Nephron (organoid): ENCODE measurements at regions not wholly inside any gene's neighbourhood (a gene's known extent, or its start where the extent isn't known, plus 50 kb on each side); places are given as distances from the start of the nearest gene placed in this dataset.

ENCODE experiments used
- H3K27ac Mint-ChIP-seq, 3 experiments: 2 replicates each; pipeline ENCODE4 v1.8.0; 2020; ENCODE audit warnings: mixed read lengths in 3 of 3, mild to moderate bottlenecking in 2 of 3, moderate library complexity in 1 of 3
- H3K27me3 Mint-ChIP-seq: 2 replicates; pipeline ENCODE4 v1.8.0; 2021; ENCODE audit warnings: low read depth, mild to moderate bottlenecking, moderate library complexity, mixed read lengths
- H3K36me3 Mint-ChIP-seq: 2 replicates; pipeline ENCODE4 v1.8.0; 2020; ENCODE audit warnings: low read depth, mixed read lengths
- H3K4me1 Mint-ChIP-seq: 2 replicates; pipeline ENCODE4 v1.8.0; 2020; ENCODE audit warnings: mixed read lengths
- H3K4me3 Mint-ChIP-seq, 3 experiments: 2 replicates each; pipeline ENCODE4 v1.8.0; 2020; ENCODE audit warnings: mild to moderate bottlenecking in 3 of 3, mixed read lengths in 3 of 3, moderate library complexity in 2 of 3
- H3K9me3 Mint-ChIP-seq: 2 replicates; pipeline ENCODE4 v1.8.0; 2020; ENCODE audit warnings: mixed read lengths
- CTCF ChIP-seq, 3 experiments: fragments of 200-600 bp; sonication (generic); IDR thresholded peaks; one replicate each; pipeline ENCODE4 v1.5.0; 2021; ENCODE audit warnings: antibody characterized with exemption in 3 of 3; ENCODE audit not compliant: unreplicated experiment in 3 of 3

GRCh38 chr17:14664511-14664910 lies 363.6 kb downstream of the HS3ST3B1 start:
- no peaks in the 10 kb centered on the region for H3K4me1 Mint-ChIP-seq
- H3K27ac Mint-ChIP-seq, result no peak overlapping the region
- no peaks in the 10 kb centered on the region for H3K9me3 Mint-ChIP-seq

GRCh38 chr17:14641117-14641516 lies 340.2 kb downstream of the HS3ST3B1 start:
- Mint-ChIP-seq H3K4me3 (no peak overlapping the region), H3K4me1 (no peaks in the 10 kb centered on the region), H3K27me3 (peaks cover 3% of the 10 kb centered on the region), H3K36me3 (no peaks in the 10 kb centered on the region), H3K9me3 (no peaks in the 10 kb centered on the region), H3K27ac (no peak overlapping the region)
- no peak for TF ChIP-seq CTCF (IDR thresholded peaks at IDR 0.05; ENCODE audit: unreplicated experiment in 3 of 3)

More at GRCh38 chr17:14664511-14664910, 363.6 kb downstream of the HS3ST3B1 start:
- no peak overlapping the region for H3K4me3 Mint-ChIP-seq
- no peak for TF ChIP-seq CTCF (IDR thresholded peaks at IDR 0.05; ENCODE audit: unreplicated experiment in 3 of 3)
- H3K36me3 Mint-ChIP-seq, result no peaks in the 10 kb centered on the region
- H3K27me3 Mint-ChIP-seq, result peaks cover 5% of the 10 kb centered on the region

- peaks cover 3% of the 10 kb centered on the region for H3K27me3 Mint-ChIP-seq
- TF ChIP-seq CTCF (IDR thresholded peaks at IDR 0.05; ENCODE audit: unreplicated experiment in 3 of 3), result no peak
- H3K9me3 Mint-ChIP-seq, result no peaks in the 10 kb centered on the region
- no peak overlapping the region for H3K27ac Mint-ChIP-seq
- H3K36me3 Mint-ChIP-seq, result no peaks in the 10 kb centered on the region
- no peak overlapping the region for H3K4me3 Mint-ChIP-seq
- no peaks in the 10 kb centered on the region for H3K4me1 Mint-ChIP-seq
These were observed 336.4 kb downstream of the HS3ST3B1 start for GRCh38 chr17:14637260-14637659.

- Mint-ChIP-seq H3K9me3 (no peaks in the 10 kb centered on the region), H3K4me3 (no peak overlapping the region), H3K27ac (no peak overlapping the region), H3K27me3 (peaks cover under 1% of the 10 kb centered on the region), H3K4me1 (no peaks in the 10 kb centered on the region), H3K36me3 (no peaks in the 10 kb centered on the region)
- no peak for TF ChIP-seq CTCF (IDR thresholded peaks at IDR 0.05; ENCODE audit: unreplicated experiment in 3 of 3)
These were observed 329.7 kb downstream of the HS3ST3B1 start for GRCh38 chr17:14630621-14631020.

GRCh38 chr17:14630046-14630445 lies 329.2 kb downstream of the HS3ST3B1 start:
- H3K4me1 Mint-ChIP-seq, result no peaks in the 10 kb centered on the region
- no peaks in the 10 kb centered on the region for H3K9me3 Mint-ChIP-seq
- H3K4me3 Mint-ChIP-seq, result no peak overlapping the region
- H3K27ac Mint-ChIP-seq, result no peak overlapping the region
- TF ChIP-seq CTCF (IDR thresholded peaks at IDR 0.05; ENCODE audit: unreplicated experiment in 3 of 3), result no peak
- no peaks in the 10 kb centered on the region for H3K36me3 Mint-ChIP-seq
- peaks cover 4% of the 10 kb centered on the region for H3K27me3 Mint-ChIP-seq

- TF ChIP-seq CTCF (IDR thresholded peaks at IDR 0.05; ENCODE audit: unreplicated experiment in 3 of 3), result no peak
- no peak overlapping the region for H3K4me3 Mint-ChIP-seq
- H3K36me3 Mint-ChIP-seq, result no peaks in the 10 kb centered on the region
- H3K9me3 Mint-ChIP-seq, result peaks cover 2% of the 10 kb centered on the region
- peaks cover 10% of the 10 kb centered on the region for H3K4me1 Mint-ChIP-seq
- peaks cover 4% of the 10 kb centered on the region for H3K27me3 Mint-ChIP-seq
- peak overlapping the region in 2 of 3 experiments; percentile 32 to 65 for H3K27ac Mint-ChIP-seq
These were observed 321.8 kb downstream of the HS3ST3B1 start for GRCh38 chr17:14622615-14623101.
